DMS53 treated with DMSO at 0.1 percent for 48 hours (cell line): ENCODE measurements at regions not wholly inside any gene's neighbourhood (a gene's known extent, or its start where the extent isn't known, plus 50 kb on each side); places are given as distances from the start of the nearest gene placed in this dataset.

Experiments
- DNase-seq: peaks from one replicate; lab custom pipeline; 2025; ENCODE audit not compliant: unreplicated experiment; lab: John Stamatoyannopoulos, UW

- no peak for DNase-seq
These were observed 55.9 kb downstream of the ZBTB18 start for GRCh38 chr1:244106837-244107493.

- DNase-seq, result no peak
These were observed 59.9 kb downstream of the ZBTB18 start for GRCh38 chr1:244111027-244111426.

GRCh38 chr1:244112041-244112440, 61.0 kb downstream of the ZBTB18 start:
- DNase-seq, result no peak

- DNase-seq, result no peak
These were observed 61.6 kb downstream of the ZBTB18 start for GRCh38 chr1:244112636-244113035.

GRCh38 chr1:244113532-244114320, 62.6 kb downstream of the ZBTB18 start:
- DNase-seq, result no peak

GRCh38 chr1:244114892-244115291, 63.8 kb downstream of the ZBTB18 start:
- DNase-seq, result no peak

- DNase-seq, result no peak
These were observed 65.9 kb downstream of the ZBTB18 start for GRCh38 chr1:244116946-244117345.

GRCh38 chr1:244118109-244118761, 67.2 kb downstream of the ZBTB18 start:
- no peak for DNase-seq

GRCh38 chr1:244128591-244129383, 77.7 kb downstream of the ZBTB18 start:
- DNase-seq, result no peak

- no peak for DNase-seq
These were observed 86.2 kb downstream of the ZBTB18 start for GRCh38 chr1:244137276-244137675.

- no peak for DNase-seq
These were observed 86.6 kb downstream of the ZBTB18 start for GRCh38 chr1:244137725-244138124.

GRCh38 chr1:244138399-244138798, 87.3 kb downstream of the ZBTB18 start:
- no peak for DNase-seq

GRCh38 chr1:244139655-244140054, 88.6 kb downstream of the ZBTB18 start:
- no peak for DNase-seq

- no peak for DNase-seq
These were observed 89.3 kb downstream of the ZBTB18 start for GRCh38 chr1:244140420-244140819.

GRCh38 chr1:244144053-244144452, 93.0 kb downstream of the ZBTB18 start:
- no peak for DNase-seq

GRCh38 chr1:244150071-244150470, 99.0 kb downstream of the ZBTB18 start:
- DNase-seq, result no peak

GRCh38 chr1:244150665-244151064, 99.6 kb downstream of the ZBTB18 start:
- DNase-seq, result no peak

GRCh38 chr1:244151537-244151936, 100.5 kb downstream of the ZBTB18 start:
- no peak for DNase-seq

GRCh38 chr1:244154508-244154871, 103.4 kb downstream of the ZBTB18 start:
- no peak for DNase-seq

- DNase-seq, result peak; percentile 65
These were observed 103.9 kb downstream of the ZBTB18 start for GRCh38 chr1:244154872-244155531.

GRCh38 chr1:244155661-244156060, 104.6 kb downstream of the ZBTB18 start:
- DNase-seq, result no peak
